HG03460 (cell line): ENCODE measurements at regions not wholly inside any gene's neighbourhood (a gene's known extent, or its start where the extent isn't known, plus 50 kb on each side); places are given as distances from the start of the nearest gene placed in this dataset.
A peak's percentile ranks its signal among the peaks of the same experiment; 100 is the strongest.

Experiments used
- ATAC-seq: cut with Tn5 transposase; IDR thresholded peaks from one replicate; pipeline ENCODE4 v1.9.1; 2021; ENCODE audit not compliant: unreplicated experiment

- no peak for ATAC-seq
Observed at GRCh38 chr1:191870490-191870889, 287.8 kb upstream of the RGS18 start.

GRCh38 chr1:191875994-191876393 is 282.3 kb upstream of the RGS18 start:
- ATAC-seq: no peak

GRCh38 chr1:191876631-191877030 is 281.6 kb upstream of the RGS18 start:
- no peak for ATAC-seq

- no peak for ATAC-seq
Observed at GRCh38 chr1:191882870-191883269, 275.4 kb upstream of the RGS18 start.

GRCh38 chr1:191886977-191887376 is 271.3 kb upstream of the RGS18 start:
- ATAC-seq: no peak

GRCh38 chr1:191888996-191889622 is 269.2 kb upstream of the RGS18 start:
- ATAC-seq: no peak

- no peak for ATAC-seq
Observed at GRCh38 chr1:191889623-191890003, 268.6 kb upstream of the RGS18 start.

- no peak for ATAC-seq
Observed at GRCh38 chr1:191890433-191891088, 267.7 kb upstream of the RGS18 start.

- no peak for ATAC-seq
Observed at GRCh38 chr1:191892716-191893115, 265.5 kb upstream of the RGS18 start.

- ATAC-seq: no peak
Observed at GRCh38 chr1:191895049-191895448, 263.2 kb upstream of the RGS18 start.

- ATAC-seq: no peak
Observed at GRCh38 chr1:191895462-191896058, 262.7 kb upstream of the RGS18 start.

- no peak for ATAC-seq
Observed at GRCh38 chr1:191897134-191897533, 261.1 kb upstream of the RGS18 start.

- no peak for ATAC-seq
Observed at GRCh38 chr1:191901651-191902050, 256.6 kb upstream of the RGS18 start.

GRCh38 chr1:191904991-191905390 is 253.3 kb upstream of the RGS18 start:
- ATAC-seq: no peak

GRCh38 chr1:191905781-191906180 is 252.5 kb upstream of the RGS18 start:
- ATAC-seq: no peak

- no peak for ATAC-seq
Observed at GRCh38 chr1:191907121-191907520, 251.1 kb upstream of the RGS18 start.

- no peak for ATAC-seq
Observed at GRCh38 chr1:191910245-191910644, 248.0 kb upstream of the RGS18 start.

- peak; percentile 64 for ATAC-seq
Observed at GRCh38 chr1:191912517-191912916, 245.7 kb upstream of the RGS18 start.

- no peak for ATAC-seq
Observed at GRCh38 chr1:191913260-191913977, 244.8 kb upstream of the RGS18 start.

GRCh38 chr1:191929383-191929782 is 228.9 kb upstream of the RGS18 start:
- ATAC-seq: no peak

GRCh38 chr1:191943684-191944083 is 214.6 kb upstream of the RGS18 start:
- no peak for ATAC-seq

GRCh38 chr1:191953526-191953925 is 204.7 kb upstream of the RGS18 start:
- ATAC-seq: no peak
